Pons (tissue), 1 donor: ENCODE measurements at regions not wholly inside any gene's neighbourhood (a gene's known extent, or its start where the extent isn't known, plus 50 kb on each side); places are given as distances from the start of the nearest gene placed in this dataset.
A peak's percentile ranks its signal among the peaks of the same experiment; 100 is the strongest.

Experiments used
- DNase-seq: peaks from one replicate; pipeline ENCODE4 v3.0.0-alpha.2; 2016; ENCODE audit warnings: low spot score

DNA sequence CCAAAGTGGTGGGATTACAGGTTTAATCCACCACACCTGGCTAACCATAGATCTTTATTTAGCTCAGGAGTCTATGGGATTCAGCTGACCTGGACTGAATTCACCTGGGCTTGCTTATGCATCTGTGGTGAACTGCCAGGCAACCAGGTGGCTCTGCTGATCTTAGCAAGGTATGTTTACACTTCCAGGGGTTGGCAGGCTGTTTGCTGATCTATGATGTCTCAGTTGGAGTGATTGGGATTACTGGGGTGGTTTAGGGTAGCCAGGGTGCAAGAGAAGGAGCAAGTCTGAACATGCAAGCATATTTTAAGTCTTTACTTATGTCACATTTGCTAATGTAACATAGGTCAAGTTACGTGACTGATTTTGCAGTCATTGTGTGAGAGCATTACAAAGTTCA lies 63.6 kb upstream of the JAK2 start:
- no peak for DNase-seq

DNA sequence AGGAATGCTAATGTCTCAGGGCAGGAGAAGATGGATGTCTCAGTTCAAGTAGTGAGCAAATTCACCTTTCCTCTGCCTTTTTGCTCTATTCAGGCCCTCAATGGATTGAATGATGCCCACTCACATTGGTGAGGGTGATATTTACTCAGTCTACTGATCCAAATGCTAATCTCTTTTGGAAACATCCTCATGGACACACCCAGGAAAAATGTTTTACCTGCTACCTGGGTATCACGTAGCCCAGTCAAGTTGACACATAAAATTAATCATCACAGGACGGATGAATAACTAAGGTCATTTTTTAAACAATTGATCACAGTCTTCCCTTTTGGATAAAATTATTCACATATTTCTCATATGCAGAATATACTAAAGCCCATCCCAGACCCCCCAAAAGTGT lies 63.0 kb upstream of the JAK2 start:
- no peak for DNase-seq

DNA sequence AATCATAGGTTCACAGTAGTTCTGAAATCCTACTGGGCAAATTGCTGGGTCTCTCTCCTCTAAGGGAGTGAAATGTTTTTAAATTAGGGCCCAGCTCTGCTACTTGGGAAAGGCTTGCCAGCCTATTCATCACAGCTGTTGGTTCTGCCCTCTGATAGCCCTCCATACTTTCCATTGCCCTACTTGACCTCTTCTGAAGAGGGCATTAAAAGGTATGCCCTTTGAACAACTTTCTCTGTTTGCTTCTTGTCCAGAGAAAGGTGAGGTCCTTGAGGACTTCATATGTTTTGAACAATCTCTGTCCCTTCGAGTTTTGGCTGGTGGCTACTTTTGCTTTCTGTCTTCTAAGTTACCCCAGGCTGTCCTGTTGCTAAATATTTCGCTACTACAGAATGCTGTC lies 62.3 kb upstream of the JAK2 start:
- DNase-seq, result no peak

DNA sequence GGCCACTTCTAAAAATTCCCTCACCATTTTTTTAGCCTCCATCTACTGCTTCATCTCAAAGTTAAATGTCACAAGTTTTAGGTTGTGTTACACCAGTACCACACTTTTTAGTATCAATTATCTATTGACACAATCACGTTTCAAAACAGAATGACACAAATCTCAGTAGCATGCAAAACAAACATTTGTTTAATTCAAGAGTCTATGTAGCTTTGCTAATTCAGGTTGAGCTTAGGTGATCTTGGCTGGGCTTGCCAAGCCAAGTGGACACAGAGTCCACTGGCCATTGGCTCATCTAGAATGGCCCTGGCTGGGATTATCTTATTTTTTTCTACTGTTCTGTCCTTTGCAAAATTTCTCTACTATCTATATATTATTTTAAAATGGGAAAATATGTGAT lies 61.9 kb upstream of the JAK2 start:
- no peak for DNase-seq

DNA sequence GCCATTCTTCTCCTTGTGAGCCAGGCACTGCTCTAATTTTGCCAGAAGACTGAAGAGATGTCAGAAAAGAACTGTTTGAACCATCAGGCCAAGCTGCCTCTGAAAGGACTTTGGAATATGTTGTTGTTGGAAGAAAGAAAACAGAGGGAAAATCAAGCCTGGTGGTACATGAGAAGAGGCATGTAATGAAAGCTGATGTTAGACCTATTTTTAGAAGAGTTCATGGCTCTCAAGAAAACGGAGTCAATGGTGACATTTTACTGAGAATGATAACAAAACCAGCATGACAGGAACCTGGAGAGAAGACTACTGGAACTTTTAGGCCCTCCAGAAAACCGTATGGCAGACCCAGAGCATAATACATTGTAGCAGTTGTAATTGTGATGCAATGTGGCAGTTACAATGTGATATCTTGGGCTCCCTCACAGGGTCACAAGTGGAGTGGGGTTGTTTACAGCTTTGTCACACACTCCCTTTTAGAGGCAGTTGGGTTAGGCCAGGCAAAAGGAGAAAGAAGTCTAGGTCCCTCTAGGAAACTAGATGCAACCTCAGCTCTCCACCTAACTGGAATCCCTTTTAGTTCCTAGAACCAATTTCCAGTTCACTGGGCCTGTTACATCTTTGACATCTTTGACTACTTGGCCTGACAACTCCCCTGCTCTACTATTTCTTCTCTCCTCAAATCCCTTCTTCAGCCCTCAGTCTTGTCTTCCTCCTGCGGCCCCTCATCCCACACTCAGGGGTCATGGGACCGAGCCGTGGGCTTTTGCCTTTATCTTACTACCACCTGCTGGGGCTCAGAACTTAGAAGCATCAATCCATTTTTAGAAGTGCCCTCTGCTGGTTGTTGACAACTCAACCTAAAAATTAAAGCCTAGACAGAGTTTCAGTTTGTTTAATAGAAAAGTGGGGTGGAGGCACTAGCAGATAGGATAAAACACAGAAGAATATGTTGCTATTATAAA lies 61.2 kb upstream of the JAK2 start:
- peak; percentile 32 for DNase-seq

DNA sequence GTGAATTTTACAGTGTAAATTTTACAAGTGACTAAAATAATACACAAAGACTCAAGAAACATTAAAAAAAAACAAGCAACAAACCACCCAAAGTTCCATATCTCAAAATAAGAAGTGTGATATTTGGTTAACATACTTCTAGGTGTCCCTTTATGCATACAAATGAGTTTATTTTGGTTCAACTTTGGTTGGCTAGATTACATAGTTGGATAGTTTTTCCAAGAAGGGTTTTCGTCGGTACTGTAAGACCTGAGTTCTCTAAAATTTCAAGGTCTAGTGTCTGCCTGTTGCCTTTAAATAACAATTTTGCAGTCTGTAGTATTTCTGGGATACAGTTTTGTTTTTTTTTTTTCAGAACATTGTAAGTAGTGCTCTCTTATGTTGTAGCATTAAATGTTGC lies 58.8 kb upstream of the JAK2 start:
- DNase-seq, result no peak

DNA sequence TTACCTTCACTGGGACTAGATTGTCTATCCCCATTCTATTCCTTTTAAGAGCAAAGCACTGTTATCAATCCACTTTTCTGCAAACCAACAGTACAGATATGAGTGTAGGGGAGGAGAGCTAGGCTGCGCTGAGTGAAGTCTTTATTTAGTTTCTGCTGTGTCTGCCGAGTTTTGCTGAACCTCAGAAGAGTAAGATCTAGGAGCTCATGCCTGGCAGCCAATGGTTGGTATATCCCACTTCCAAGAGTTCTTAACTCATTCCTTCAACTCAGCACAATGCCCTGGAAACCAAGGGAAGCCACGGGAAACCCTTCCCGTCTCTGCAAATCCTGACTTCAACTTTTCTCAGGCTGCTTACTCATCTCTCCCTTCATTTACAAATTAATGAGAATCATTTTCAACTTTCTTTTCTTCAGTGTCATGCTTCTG lies 58.0 kb upstream of the JAK2 start:
- DNase-seq, result no peak

DNA sequence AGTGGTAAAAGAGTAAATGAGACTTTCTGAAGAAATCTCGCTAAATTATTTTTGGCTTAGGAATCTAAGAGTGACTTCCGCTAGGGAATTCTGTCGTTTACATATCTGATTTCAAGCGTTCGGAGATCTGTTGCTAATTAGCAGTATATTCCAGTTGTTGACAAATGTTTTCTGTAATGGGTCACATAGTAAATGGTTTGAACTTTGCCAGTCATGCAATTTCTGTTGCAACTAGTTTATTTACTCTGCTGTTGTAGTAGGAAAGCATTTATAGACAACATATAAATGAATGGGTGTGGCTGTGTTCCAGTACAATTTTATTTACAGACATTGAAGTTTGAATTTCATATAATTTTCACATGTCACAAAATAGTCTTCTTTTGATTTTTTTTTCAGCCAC lies 57.4 kb upstream of the JAK2 start:
- no peak for DNase-seq

DNA sequence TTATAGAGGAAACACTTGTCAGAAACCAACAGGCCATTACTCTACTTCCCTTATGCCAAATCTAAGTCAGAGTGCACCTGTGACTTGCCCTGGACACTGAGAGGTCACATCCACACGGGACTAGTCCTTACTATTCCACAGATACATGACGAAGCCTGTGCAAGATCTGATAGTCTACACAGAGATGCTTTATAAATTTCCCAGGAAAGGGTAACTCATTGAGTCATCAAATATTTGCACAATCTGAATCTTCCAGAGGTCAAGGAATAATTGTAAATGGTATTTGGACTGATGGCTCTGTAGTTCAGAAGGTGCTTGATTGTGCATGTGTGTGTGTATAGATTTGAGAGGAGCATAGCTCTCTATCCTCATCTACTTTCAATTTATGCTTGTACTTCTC lies 55.2 kb upstream of the JAK2 start:
- DNase-seq, result no peak

DNA sequence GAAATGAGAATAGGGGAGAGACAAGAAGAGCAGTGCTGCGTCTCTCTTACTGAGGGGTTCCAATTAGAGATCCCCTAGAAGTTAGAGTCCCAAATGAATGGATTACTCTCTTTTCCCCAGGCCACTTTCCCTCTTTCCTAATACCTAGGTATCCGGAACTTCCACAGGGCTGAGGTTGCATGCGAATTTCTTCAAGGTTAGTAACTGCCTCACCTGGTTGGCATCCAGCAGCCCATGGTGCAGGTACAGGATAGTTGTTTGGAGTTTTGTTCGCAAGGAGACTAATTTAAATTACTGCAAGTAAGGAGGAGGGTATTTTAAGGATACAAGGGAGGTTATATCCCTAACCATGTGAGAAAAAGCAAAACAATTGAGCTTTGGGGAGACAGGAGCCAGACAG lies 52.4 kb upstream of the JAK2 start:
- DNase-seq, result no peak

DNA sequence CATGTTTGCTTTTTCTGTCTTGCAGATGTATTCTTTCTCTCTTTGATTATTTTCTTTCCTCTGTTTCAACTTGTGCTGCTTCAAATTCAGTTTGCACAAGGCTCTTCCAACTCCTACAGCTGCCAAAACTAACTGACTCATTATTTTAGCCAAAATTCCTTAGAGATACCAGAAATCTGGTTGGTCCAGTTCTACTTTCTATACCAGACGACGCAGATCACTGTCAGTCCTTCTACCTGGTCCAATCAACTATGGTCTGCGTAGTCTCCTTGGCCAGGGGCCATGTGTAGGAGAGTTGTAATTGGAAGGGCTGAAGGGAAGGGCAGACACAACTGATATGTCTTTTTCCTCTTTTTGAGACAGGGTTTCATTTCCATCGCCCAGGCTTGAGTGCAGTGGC lies 51.9 kb upstream of the JAK2 start:
- DNase-seq, result no peak

DNA sequence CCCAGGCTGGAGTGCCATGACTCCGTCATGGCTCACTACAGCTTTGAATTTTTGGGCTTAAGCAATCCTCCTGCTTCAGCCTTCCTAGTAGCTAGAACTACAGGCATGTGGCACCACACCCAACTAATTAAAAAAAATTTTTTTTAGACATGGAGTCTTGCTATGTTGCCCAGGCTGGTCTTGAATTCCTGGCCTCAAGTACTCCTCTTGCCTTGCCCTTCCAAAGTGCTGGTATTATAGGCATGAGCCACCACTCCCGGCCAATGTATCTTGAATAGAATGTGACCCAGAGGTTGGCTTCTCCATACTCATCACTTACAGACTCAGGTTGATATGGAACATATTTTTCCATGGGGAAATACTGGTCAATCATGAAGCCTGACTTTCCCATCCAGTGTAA lies 51.2 kb upstream of the JAK2 start:
- DNase-seq, result no peak

DNA sequence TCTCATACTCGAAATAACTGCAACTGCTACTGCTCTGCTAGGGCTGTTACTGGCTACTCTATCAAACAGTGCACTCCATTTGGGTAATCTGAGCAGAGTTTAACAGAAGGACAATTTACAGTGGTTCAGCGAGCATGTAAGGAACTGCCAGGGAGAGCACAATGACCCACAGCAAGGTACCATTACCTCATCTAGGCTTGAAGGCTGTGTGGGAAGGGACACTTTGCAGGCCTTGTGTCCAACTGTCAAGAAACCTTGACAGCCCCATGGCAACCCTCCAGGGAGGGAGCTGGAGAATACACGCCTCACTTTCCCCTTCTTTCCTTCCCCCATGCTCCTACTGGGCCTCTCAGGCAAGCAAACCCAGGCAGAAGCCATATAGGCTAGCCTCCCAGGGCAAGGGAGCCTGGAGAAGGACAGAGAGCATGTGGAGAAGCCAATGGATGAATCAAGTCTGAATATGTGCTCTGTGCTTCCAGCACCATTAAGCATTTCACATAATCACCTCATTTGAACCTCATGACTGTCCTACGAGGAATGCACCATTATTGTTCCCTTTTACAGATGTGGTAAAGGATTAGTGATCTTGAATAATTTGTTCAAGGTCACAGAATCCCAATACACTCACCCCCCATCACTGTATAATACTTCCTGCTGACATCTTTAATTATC lies 49.9 kb upstream of the JAK2 start:
- DNase-seq, result no peak
